GM12873 (cell line): ENCODE measurements at regions not wholly inside any gene's neighbourhood (a gene's known extent, or its start where the extent isn't known, plus 50 kb on each side); places are given as distances from the start of the nearest gene placed in this dataset.

Source experiments
- CTCF ChIP-seq: IDR thresholded peaks from 2 replicates; pipeline ENCODE4 v1.5.1; 2012; ENCODE audit warnings: low read depth, mild to moderate bottlenecking, moderate library complexity, low read length, control low read depth; ENCODE audit not compliant: insufficient read depth; ENCODE audit errors: missing control alignments

GRCh38 chr11:104817973-104818372 lies 80.3 kb downstream of the CASP12 start:
- TF ChIP-seq CTCF, result no peak

GRCh38 chr11:104813532-104813931 lies 84.7 kb downstream of the CASP12 start:
- TF ChIP-seq CTCF, result no peak

DNA sequence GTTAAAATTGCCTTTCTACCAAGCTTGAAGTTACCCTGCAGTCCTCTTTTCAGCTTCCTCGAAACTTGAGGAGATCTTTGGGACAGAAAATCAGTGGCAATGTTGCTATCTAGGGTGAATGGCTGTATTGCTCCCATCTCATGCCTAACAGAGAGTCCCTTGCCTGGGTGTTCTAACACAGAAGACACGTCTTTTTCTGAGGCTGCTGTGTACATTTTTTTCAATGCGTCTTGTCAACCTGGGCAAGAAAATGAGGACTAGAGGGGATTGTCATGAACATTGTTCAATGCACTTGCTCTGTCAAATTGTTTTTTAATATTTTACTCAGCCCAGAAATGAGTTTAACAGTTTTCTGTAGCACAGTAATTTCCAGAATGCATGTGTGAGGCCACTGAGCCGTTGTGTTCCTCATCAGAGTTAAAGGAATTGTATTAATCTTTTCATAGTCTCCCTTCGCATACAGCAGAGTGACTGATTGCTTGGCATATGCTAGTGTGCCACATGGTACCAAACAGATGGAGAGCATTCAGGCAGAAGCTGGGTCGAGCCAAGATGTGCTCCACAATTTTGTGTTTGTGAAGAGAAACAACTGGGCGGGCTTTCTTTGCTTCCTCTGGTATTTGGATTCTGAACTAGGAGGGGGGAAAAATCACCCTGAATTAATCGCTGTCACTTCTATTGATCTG lies 86.0 kb downstream of the CASP12 start:
- TF ChIP-seq CTCF, result no peak

DNA sequence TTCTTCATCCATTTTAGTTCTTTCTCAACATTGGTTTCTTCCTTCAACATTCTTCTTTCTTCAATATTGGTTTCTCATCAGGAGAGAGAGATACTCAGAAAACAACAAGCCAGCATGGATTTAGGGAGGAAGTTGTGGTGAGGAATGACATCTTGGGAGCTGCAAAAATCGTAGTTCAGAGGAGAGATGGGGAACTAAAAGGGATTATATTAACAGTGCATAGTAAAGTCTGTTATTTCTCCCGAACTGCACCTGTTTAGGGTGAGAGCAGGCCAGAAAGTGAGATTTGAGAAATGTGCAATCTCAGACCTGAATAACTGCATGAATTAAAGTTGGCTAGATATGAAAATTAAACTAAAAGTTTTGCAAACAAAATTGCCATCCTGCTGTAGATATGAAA lies 94.5 kb downstream of the CASP12 start:
- TF ChIP-seq CTCF, result no peak

- no peak for TF ChIP-seq CTCF
Observed at GRCh38 chr11:104799251-104799650, 99.0 kb downstream of the CASP12 start.

DNA sequence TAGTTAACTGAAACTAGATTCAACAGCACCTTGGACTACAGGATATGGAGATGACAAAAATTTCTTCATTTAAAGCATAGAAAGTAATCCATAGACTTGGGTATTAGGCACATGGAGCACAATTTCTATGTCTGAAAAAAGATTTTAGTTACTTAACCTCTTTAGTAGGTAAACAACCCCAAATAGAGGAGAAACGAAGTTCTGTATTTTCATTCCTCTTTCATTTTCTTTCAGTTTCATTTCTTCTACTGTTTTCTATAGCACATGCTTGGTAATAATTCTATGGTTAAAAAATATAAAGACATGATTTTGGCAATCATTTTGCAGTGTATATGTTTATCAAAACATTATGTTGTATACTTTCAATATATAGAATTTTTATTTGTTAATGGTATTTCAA lies 99.5 kb downstream of the CASP12 start:
- no peak for TF ChIP-seq CTCF

DNA sequence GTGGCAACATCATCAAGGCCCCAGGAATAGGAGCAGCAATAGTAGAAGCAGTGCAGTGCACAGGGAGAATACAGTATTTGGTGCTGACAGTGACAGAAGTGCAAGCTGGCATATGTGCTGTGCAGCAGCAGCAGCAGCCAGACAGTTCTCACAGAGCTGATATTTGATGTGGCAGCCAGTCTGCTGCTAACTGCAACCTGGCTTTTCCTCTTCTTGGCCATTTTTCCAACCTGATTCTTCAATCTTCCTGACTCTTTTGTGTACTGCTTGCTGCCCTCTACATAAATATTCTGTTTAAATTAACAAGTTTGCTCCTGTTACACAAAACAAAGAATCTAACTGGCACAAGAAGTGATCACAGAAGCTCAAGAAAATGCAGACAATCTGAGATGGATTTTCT lies 102.0 kb downstream of the CASP12 start:
- no peak for TF ChIP-seq CTCF
